Omental fat pad (tissue), 3 donors: ENCODE measurements at regions not wholly inside any gene's neighbourhood (a gene's known extent, or its start where the extent isn't known, plus 50 kb on each side); places are given as distances from the start of the nearest gene placed in this dataset.

Experiments used
- ATAC-seq: fragments of 150-250 bp; one replicate; pipeline ENCODE4 v1.9.1; 2016; ENCODE audit warnings: mild to moderate bottlenecking, moderate library complexity; ENCODE audit not compliant: low FRiP score
- DNase-seq: peaks from one replicate; pipeline ENCODE4 v3.0.0-alpha.2; 2019; ENCODE audit warnings: low spot score
- CTCF ChIP-seq, 3 donors: fragments of 450-650 bp; IDR thresholded peaks; one replicate each; pipeline ENCODE4 v1.5.1; 2016 to 2017; ENCODE audit warnings: antibody characterized with exemption in 3 of 3, mild to moderate bottlenecking in 3 of 3, moderate library complexity in 2 of 3

GRCh38 chr6:115811541-115811940 is 249.2 kb downstream of the FRK start:
- TF ChIP-seq CTCF (IDR thresholded peaks at IDR 0.05), result no peak
- DNase-seq, result no peak

GRCh38 chr6:115798229-115798628 is 262.5 kb downstream of the FRK start:
- ATAC-seq (no peak), DNase-seq (no peak)
- TF ChIP-seq CTCF (IDR thresholded peaks at IDR 0.05), result no peak

More at GRCh38 chr6:115811541-115811940, 249.2 kb downstream of the FRK start:
- no peak for ATAC-seq

GRCh38 chr6:115796829-115797228 is 263.9 kb downstream of the FRK start:
- DNase-seq, result no peak
- TF ChIP-seq CTCF (IDR thresholded peaks at IDR 0.05), result no peak
- no peak for ATAC-seq

- TF ChIP-seq CTCF (IDR thresholded peaks at IDR 0.05), result no peak
- ATAC-seq, result no peak
These were observed 264.6 kb downstream of the FRK start for GRCh38 chr6:115796061-115796460.

GRCh38 chr6:115783402-115784061 is 277.2 kb downstream of the FRK start:
- ATAC-seq (no peak), DNase-seq (no peak)
- TF ChIP-seq CTCF (IDR thresholded peaks at IDR 0.05), result no peak

More at GRCh38 chr6:115796061-115796460, 264.6 kb downstream of the FRK start:
- no peak for DNase-seq

- DNase-seq, result no peak
- no peak for TF ChIP-seq CTCF (IDR thresholded peaks at IDR 0.05)
- ATAC-seq, result no peak
These were observed 278.1 kb downstream of the FRK start for GRCh38 chr6:115782612-115783011.

GRCh38 chr6:115773741-115774140 is 286.9 kb downstream of the FRK start:
- TF ChIP-seq CTCF (IDR thresholded peaks at IDR 0.05), result no peak
- DNase-seq (no peak), ATAC-seq (no peak)
